Coronary artery (tissue), 2 donors: ENCODE measurements at regions not wholly inside any gene's neighbourhood (a gene's known extent, or its start where the extent isn't known, plus 50 kb on each side); places are given as distances from the start of the nearest gene placed in this dataset.
A peak's percentile ranks its signal among the peaks of the same experiment; 100 is the strongest.

ENCODE experiments used
- DNase-seq: peaks from one replicate; pipeline ENCODE4 v3.0.0-alpha.2; 2017; ENCODE audit warnings: low spot score
- H3K27ac ChIP-seq, 2 donors: fragments of 200-600 bp; sonication (generic); one replicate each; pipeline ENCODE4 v1.5.1; 2016 to 2019
- H3K4me3 ChIP-seq: fragments of 200-600 bp; sonication (generic); 2 replicates; pipeline ENCODE4 v1.5.1; 2016; ENCODE audit warnings: mild to moderate bottlenecking, moderate library complexity
- TF ChIP-seq, protein P1 (sequence below): fragments of 200-600 bp; sonication (generic); IDR thresholded peaks from one replicate; pipeline ENCODE4 v1.5.1; 2019; ENCODE audit warnings: antibody characterized with exemption

DNA sequence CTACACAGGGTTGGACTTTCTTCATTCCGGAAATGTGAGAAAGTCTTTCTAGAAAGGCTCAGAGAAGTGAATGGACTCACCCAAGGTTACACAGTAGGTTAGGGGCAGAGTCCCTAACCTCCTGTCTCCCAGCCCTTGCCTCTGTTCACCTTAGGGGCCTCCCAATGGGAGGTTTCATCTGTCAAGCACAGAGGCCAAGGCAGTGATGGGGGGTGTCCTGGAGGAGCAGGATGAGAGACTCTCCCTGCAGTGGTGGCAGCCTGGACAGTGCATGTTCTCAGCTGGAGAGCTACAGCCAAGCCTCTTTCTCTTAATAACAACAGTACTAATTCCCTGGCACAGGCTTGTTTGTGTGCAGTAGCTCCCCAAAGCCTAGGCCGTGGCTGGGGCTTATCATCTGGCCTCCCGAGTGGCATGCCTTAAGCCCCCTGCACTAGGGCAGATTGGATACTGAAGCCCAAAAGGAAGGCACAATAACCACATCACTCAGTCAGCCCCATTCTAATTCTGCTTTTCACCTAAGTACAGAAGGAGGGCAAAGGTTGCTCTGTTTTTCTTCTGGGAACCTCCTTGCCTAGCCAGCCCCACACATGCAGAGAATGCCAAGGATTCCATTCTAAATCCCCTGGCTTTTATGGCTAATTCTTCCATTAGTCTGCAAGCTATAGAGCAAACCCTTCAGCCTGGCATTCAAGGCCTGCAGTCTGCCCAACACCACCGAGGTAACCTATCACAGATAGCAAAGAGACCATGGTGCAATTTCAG, 50.2 kb upstream of the XPA start:
- Histone ChIP-seq H3K27ac (no peak overlapping the region), H3K4me3 (no peak overlapping the region)
- TF ChIP-seq, protein P1, sequence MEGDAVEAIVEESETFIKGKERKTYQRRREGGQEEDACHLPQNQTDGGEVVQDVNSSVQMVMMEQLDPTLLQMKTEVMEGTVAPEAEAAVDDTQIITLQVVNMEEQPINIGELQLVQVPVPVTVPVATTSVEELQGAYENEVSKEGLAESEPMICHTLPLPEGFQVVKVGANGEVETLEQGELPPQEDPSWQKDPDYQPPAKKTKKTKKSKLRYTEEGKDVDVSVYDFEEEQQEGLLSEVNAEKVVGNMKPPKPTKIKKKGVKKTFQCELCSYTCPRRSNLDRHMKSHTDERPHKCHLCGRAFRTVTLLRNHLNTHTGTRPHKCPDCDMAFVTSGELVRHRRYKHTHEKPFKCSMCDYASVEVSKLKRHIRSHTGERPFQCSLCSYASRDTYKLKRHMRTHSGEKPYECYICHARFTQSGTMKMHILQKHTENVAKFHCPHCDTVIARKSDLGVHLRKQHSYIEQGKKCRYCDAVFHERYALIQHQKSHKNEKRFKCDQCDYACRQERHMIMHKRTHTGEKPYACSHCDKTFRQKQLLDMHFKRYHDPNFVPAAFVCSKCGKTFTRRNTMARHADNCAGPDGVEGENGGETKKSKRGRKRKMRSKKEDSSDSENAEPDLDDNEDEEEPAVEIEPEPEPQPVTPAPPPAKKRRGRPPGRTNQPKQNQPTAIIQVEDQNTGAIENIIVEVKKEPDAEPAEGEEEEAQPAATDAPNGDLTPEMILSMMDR, result no peak
- no peak for DNase-seq

DNA sequence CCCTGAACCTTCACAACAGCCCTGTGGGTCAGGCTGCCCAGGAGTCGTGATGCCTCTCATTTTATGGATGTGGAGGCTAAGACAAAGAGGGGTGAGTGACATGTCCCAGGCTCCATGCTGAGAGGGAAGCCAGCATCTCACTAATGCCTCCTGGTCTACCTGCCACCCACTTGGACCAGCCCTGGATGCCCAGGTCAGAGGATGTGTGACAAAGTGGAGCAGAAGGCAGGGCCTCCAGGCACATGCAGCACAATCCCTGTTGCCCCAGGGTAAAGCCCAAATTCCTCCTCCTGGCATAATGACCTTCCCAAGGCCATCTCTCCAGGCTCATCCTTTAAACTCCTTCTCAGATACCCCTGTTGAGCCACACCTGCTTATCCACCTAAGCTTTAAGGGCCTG, 51.4 kb upstream of the XPA start:
- no peak overlapping the region for H3K27ac ChIP-seq
- TF ChIP-seq, protein P1, result no peak
- peak; percentile 35 for DNase-seq
- H3K4me3 ChIP-seq, result no peak overlapping the region

DNA sequence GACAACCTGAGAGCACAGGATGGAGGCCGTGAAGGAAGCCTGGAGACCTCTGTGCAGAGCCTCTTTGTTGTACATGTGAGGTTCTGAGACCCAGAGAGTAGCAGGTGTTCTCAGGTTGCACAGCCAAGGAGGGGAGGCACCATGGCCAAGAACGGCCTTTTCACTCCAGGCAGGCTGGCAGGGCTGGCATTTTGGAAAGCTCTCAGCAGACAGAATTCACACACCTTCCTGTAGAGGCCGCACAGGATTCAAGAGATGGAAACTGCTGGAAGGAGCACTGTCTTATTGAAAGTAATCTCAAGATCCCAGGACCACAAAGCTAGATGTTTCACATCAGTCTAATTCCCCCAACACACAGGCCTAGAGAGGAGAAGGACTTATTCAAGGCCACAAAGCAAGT, 52.8 kb upstream of the XPA start:
- Histone ChIP-seq H3K27ac (no peak overlapping the region), H3K4me3 (no peak overlapping the region)
- DNase-seq, result peak; percentile 17
- TF ChIP-seq, protein P1, result no peak

DNA sequence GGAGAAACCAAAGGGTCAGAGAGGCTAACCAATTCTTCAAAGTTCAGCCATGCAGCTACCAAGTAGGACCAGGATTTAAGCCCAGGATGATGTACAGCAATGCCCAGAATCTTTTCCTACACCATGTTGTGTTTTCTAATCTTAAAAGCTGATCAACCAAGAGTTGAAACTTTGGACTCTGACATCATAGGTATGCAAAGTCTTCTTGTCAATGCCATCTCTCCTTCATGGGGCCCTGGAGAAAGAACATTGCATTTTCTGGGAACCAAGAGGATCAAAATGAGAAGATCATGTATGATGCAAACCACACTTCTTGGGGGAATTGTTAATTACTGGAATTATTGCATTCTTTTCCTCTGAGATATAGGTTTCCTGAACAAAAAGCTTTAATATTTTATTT, 54.4 kb upstream of the XPA start:
- DNase-seq, result no peak
- Histone ChIP-seq H3K4me3 (no peak overlapping the region), H3K27ac (no peak overlapping the region)
- TF ChIP-seq, protein P1, result no peak

DNA sequence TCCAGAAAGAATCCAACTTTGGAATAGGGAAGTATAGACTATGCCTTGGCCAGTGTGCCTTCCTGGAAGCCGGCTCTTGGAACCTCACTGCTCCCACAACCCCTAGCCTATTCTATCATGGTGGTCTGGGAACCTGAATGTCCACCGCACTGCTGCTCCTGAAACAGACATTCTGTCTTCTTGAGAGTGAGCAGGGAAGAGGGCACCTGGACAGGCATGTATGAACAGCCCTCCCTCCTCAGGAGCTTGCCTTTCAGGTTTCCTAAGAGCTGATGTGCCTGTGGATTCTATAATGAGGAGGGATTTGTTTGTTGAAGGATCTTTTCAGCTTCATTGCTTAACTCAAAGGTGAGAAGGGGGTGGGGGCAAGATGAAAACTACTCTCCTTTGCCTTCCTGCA, 55.1 kb upstream of the XPA start:
- DNase-seq, result no peak
- TF ChIP-seq, protein P1, result no peak
- no peak overlapping the region for H3K27ac ChIP-seq

DNA sequence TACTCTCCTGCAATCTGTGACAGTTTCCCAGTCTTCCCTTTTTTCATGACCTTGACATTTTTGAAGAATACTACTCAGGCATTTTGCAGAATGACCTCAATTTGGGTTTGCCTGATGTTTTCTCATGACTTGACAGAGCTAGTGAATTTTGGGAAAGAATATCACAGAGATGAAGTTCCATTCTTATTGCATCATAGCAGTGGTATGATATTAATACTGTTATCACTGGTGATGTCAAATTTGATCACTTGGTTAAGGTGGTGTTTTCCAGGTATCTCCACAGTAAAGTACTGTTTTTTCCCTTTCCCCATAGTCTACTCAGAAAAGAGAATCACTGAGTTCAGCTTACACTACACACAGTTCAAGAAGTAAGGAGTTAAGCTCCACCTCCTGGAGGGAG, 56.2 kb upstream of the XPA start:
- TF ChIP-seq, protein P1, result no peak
- Histone ChIP-seq H3K27ac (no peak overlapping the region), H3K4me3 (no peak overlapping the region)
- DNase-seq, result no peak

More for the DNA sequence above, 55.1 kb upstream of the XPA start:
- no peak overlapping the region for H3K4me3 ChIP-seq

DNA sequence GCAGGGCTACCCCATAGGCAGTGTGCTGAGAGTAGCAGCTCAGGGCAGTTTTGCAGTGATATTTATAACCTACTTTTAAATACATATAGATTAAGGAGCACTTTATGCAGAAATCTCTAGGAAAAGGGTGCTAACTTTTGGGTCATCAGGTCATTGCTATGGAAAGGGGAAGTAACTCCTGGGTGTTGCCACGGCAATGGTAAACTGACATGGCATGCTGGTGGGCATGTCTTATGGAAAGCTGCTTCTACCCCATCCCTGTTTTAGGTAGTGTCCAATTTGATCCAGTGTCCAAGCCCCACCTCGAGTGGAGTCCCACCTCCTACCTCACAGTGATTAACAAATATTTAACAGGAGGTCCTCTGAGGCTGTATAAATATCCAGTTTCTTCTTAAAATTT, 56.8 kb upstream of the XPA start:
- TF ChIP-seq, protein P1, result no peak
- DNase-seq, result no peak
- Histone ChIP-seq H3K4me3 (no peak overlapping the region), H3K27ac (no peak overlapping the region)
